SK-N-SH treated with all-trans-retinoic acid at 6 μM for 48 hours (cell line): ENCODE measurements at regions not wholly inside any gene's neighbourhood (a gene's known extent, or its start where the extent isn't known, plus 50 kb on each side); places are given as distances from the start of the nearest gene placed in this dataset.

Experiments used
- ATAC-seq: fragments of 200-7000 bp; cut with Tn5 transposase; 3 replicates; pipeline ENCODE4 v1.9.1; 2020; ENCODE audit warnings: mild to moderate bottlenecking, moderate library complexity
- ARNTL ChIP-seq: fragments of 450-650 bp; formaldehyde crosslinking; IDR thresholded peaks from 2 replicates; pipeline ENCODE4 v1.5.0; 2020; ENCODE audit warnings: low read depth, mild to moderate bottlenecking, moderate library complexity, borderline replicate concordance
- BACH2 ChIP-seq: fragments of 250-450 bp; sonication (Bioruptor Pico); IDR thresholded peaks from 2 replicates; pipeline ENCODE4 v1.9.0; 2021; ENCODE audit warnings: mild to moderate bottlenecking, borderline replicate concordance
- CREB5 ChIP-seq: fragments of 250-450 bp; sonication (Bioruptor Pico); IDR thresholded peaks from 2 replicates; pipeline ENCODE4 v1.5.1; 2020; ENCODE audit warnings: low read depth, mild to moderate bottlenecking, moderate library complexity
- CSDC2 ChIP-seq: fragments of 250-450 bp; sonication (Bioruptor Pico); IDR thresholded peaks from 2 replicates; pipeline ENCODE4 v1.5.0; 2020; ENCODE audit warnings: mild to moderate bottlenecking, moderate library complexity
- CSRNP3 ChIP-seq: fragments of 250-450 bp; sonication (Bioruptor Pico); IDR thresholded peaks from 2 replicates; pipeline ENCODE4 v1.5.1; 2021; ENCODE audit warnings: mild to moderate bottlenecking, moderate library complexity
- ESRRG ChIP-seq: fragments of 250-450 bp; sonication (Bioruptor Pico); IDR thresholded peaks from 2 replicates; pipeline ENCODE4 v1.6.1; 2021; ENCODE audit warnings: mild to moderate bottlenecking
- GLIS3 ChIP-seq: fragments of 250-450 bp; sonication (Bioruptor Pico); IDR thresholded peaks from 2 replicates; pipeline ENCODE4 v1.5.0; 2020; ENCODE audit warnings: mild to moderate bottlenecking, moderate library complexity
- ISL1 ChIP-seq: fragments of 250-450 bp; sonication (Bioruptor Pico); IDR thresholded peaks from 2 replicates; pipeline ENCODE4 v2.1.2; 2022; ENCODE audit warnings: mild to moderate bottlenecking, moderate library complexity
- OSR1 ChIP-seq: fragments of 250-450 bp; sonication (Bioruptor Pico); IDR thresholded peaks from 2 replicates; pipeline ENCODE4 v1.8.0; 2022; ENCODE audit warnings: moderate library complexity, mild to moderate bottlenecking, inconsistent platforms
- PATZ1 ChIP-seq: fragments of 250-450 bp; sonication (Bioruptor Pico); IDR thresholded peaks from 2 replicates; pipeline ENCODE4 v1.8.0; 2020; ENCODE audit warnings: mild to moderate bottlenecking, moderate library complexity, borderline replicate concordance
- POU6F1 ChIP-seq: fragments of 250-450 bp; sonication (Bioruptor Pico); IDR thresholded peaks from 2 replicates; pipeline ENCODE4 v1.8.0; 2021; ENCODE audit warnings: low read depth, mild to moderate bottlenecking, moderate library complexity, borderline replicate concordance
- PPARA ChIP-seq: fragments of 250-450 bp; sonication (Bioruptor Pico); IDR thresholded peaks from 2 replicates; pipeline ENCODE4 v1.5.0; 2020; ENCODE audit warnings: mild to moderate bottlenecking, borderline replicate concordance
- RARB ChIP-seq: fragments of 250-450 bp; sonication (Bioruptor Pico); IDR thresholded peaks from 2 replicates; pipeline ENCODE4 v1.8.0; 2021; ENCODE audit warnings: mild to moderate bottlenecking, moderate library complexity
- SNAI2 ChIP-seq: fragments of 250-450 bp; sonication (Bioruptor Pico); IDR thresholded peaks from 2 replicates; pipeline ENCODE4 v1.5.0; 2020; ENCODE audit warnings: mild to moderate bottlenecking, moderate library complexity
- TCF4 ChIP-seq: fragments of 250-450 bp; sonication (Bioruptor Pico); IDR thresholded peaks from 2 replicates; pipeline ENCODE4 v1.8.0; 2021; ENCODE audit warnings: mild to moderate bottlenecking, moderate library complexity, borderline replicate concordance
- TOX ChIP-seq: fragments of 250-450 bp; sonication (Bioruptor Pico); IDR thresholded peaks from 2 replicates; pipeline ENCODE4 v1.8.0; 2021; ENCODE audit warnings: mild to moderate bottlenecking, moderate library complexity, borderline replicate concordance
- TSHZ2 ChIP-seq: fragments of 250-450 bp; sonication (Bioruptor Pico); IDR thresholded peaks from 2 replicates; pipeline ENCODE4 v1.5.0; 2020; ENCODE audit warnings: mild to moderate bottlenecking, moderate library complexity
- ZC3H10 ChIP-seq: fragments of 250-450 bp; sonication (Bioruptor Pico); IDR thresholded peaks from 2 replicates; pipeline ENCODE4 v1.5.1; 2021; ENCODE audit warnings: mild to moderate bottlenecking, moderate library complexity
- ZFP3 ChIP-seq: fragments of 250-450 bp; sonication (Bioruptor Pico); IDR thresholded peaks from 2 replicates; pipeline ENCODE4 v1.5.0; 2020; ENCODE audit warnings: mild to moderate bottlenecking, moderate library complexity
- ZNF565 ChIP-seq: fragments of 450-650 bp; formaldehyde crosslinking; conservative IDR thresholded peaks from 2 replicates; pipeline ENCODE4 v1.5.0; 2020; ENCODE audit warnings: low read depth, mild to moderate bottlenecking, moderate library complexity
- ZNF70 ChIP-seq: fragments of 450-650 bp; formaldehyde crosslinking; IDR thresholded peaks from 2 replicates; pipeline ENCODE4 v1.5.0; 2020; ENCODE audit warnings: mild to moderate bottlenecking, moderate library complexity
- ZNF8 ChIP-seq: fragments of 450-650 bp; formaldehyde crosslinking; IDR thresholded peaks from 2 replicates; pipeline ENCODE4 v1.5.0; 2020; ENCODE audit warnings: mild to moderate bottlenecking, moderate library complexity

- no peak for TF ChIP-seq TSHZ2 (CRISPR knock-in tag)
- no peak for TF ChIP-seq TCF4 (CRISPR knock-in tag)
- no peak for TF ChIP-seq ISL1
- TF ChIP-seq RARB (CRISPR knock-in tag) = no peak
- no peak for TF ChIP-seq GLIS3
- no peak for ATAC-seq
These were observed 77.2 kb downstream of the LINC00237 start for GRCh38 chr20:21028921-21029320.

- TF ChIP-seq TSHZ2 (CRISPR knock-in tag) (no peak), PPARA (no peak), TOX (CRISPR knock-in tag) (no peak), ARNTL (CRISPR knock-in tag) (no peak), OSR1 (CRISPR knock-in tag) (no peak), SNAI2 (CRISPR knock-in tag) (no peak), GLIS3 (no peak), CSRNP3 (CRISPR knock-in tag) (no peak), ZC3H10 (no peak), POU6F1 (CRISPR knock-in tag) (no peak), PATZ1 (CRISPR knock-in tag) (no peak), ZNF565 (no peak), CSDC2 (CRISPR knock-in tag) (no peak), ESRRG (CRISPR knock-in tag) (no peak), ZNF70 (no peak)
- ATAC-seq = no peak
These were observed 77.7 kb downstream of the LINC00237 start for GRCh38 chr20:21028436-21028835.

- peak; percentile 97 for ATAC-seq
- no peak for TF ChIP-seq ZNF8
- no peak for TF ChIP-seq TCF4 (CRISPR knock-in tag)
- no peak for TF ChIP-seq TSHZ2 (CRISPR knock-in tag)
- TF ChIP-seq BACH2 (CRISPR knock-in tag) = no peak
- TF ChIP-seq ESRRG (CRISPR knock-in tag) = no peak
- TF ChIP-seq ZNF565 = no peak
- TF ChIP-seq ZFP3 = no peak
- no peak for TF ChIP-seq OSR1 (CRISPR knock-in tag)
- TF ChIP-seq TOX (CRISPR knock-in tag) = no peak
- no peak for TF ChIP-seq ZNF70
- TF ChIP-seq CREB5 (CRISPR knock-in tag) = no peak
- no peak for TF ChIP-seq PPARA
- TF ChIP-seq RARB (CRISPR knock-in tag) = no peak
These were observed 78.6 kb downstream of the LINC00237 start for GRCh38 chr20:21027569-21027968.
